Fibroblast of lung (primary cell): ENCODE measurements at regions not wholly inside any gene's neighbourhood (a gene's known extent, or its start where the extent isn't known, plus 50 kb on each side); places are given as distances from the start of the nearest gene placed in this dataset.

Experiments used
- DNase-seq, 2 donors: peaks; one replicate each; pipeline versions ENCODE4 v3.0.0 to v3.0.0-alpha.2; 2010; ENCODE audit warnings: low read depth in 2 of 2
- H2AFZ ChIP-seq: 2 replicates; pipeline ENCODE4 v1.5.1; 2012; ENCODE audit warnings: low read length, control low read depth, inconsistent platforms
- H3K27ac ChIP-seq: 2 replicates; pipeline ENCODE4 v1.5.1; 2011; ENCODE audit warnings: low read length, control low read depth; ENCODE audit not compliant: insufficient read depth
- H3K27me3 ChIP-seq: 2 replicates; pipeline ENCODE4 v1.5.1; 2011; ENCODE audit warnings: mild to moderate bottlenecking, low read length; ENCODE audit not compliant: control insufficient read depth, insufficient read depth
- H3K36me3 ChIP-seq: 2 replicates; pipeline ENCODE4 v1.5.1; 2011; ENCODE audit warnings: low read length; ENCODE audit not compliant: control insufficient read depth, insufficient read depth
- H3K4me1 ChIP-seq: 2 replicates; pipeline ENCODE4 v1.5.1; 2011; ENCODE audit warnings: low read length; ENCODE audit not compliant: control insufficient read depth, insufficient read depth; ENCODE audit errors: extremely low read depth
- H3K4me2 ChIP-seq: 2 replicates; pipeline ENCODE4 v1.5.1; 2011; ENCODE audit warnings: low read length, control low read depth; ENCODE audit not compliant: insufficient read depth; ENCODE audit errors: extremely low read depth
- H3K4me3 ChIP-seq, 4 experiments: fragments of 200-600 bp in 1 of 4; sonication (generic) in 1 of 4; replicated peaks in 1 of 4; 2 replicates each; pipeline ENCODE4 v1.5.1; 2011 to 2016; ENCODE audit warnings: low read length in 4 of 4, low read depth in 3 of 4, mild to moderate bottlenecking in 3 of 4, control low read depth in 2 of 4, inconsistent platforms in 1 of 4, mixed read lengths in 1 of 4; ENCODE audit not compliant: insufficient read depth in 1 of 4; ENCODE audit errors: control extremely low read depth in 1 of 4
- H3K79me2 ChIP-seq: 2 replicates; pipeline ENCODE4 v1.5.1; 2012; ENCODE audit warnings: mild to moderate bottlenecking, low read length, inconsistent platforms; ENCODE audit not compliant: control insufficient read depth, insufficient read depth
- H3K9ac ChIP-seq: 2 replicates; pipeline ENCODE4 v1.5.1; 2011; ENCODE audit warnings: mild to moderate bottlenecking, low read length, control low read depth; ENCODE audit not compliant: insufficient read depth
- H3K9me3 ChIP-seq: 2 replicates; pipeline ENCODE4 v1.5.1; 2012; ENCODE audit warnings: low read depth, low read length; ENCODE audit not compliant: control insufficient read depth, insufficient read depth
- H4K20me1 ChIP-seq: 2 replicates; pipeline ENCODE4 v1.5.1; 2011; ENCODE audit warnings: low read length; ENCODE audit not compliant: control insufficient read depth, insufficient read depth; ENCODE audit errors: extremely low read depth
- CTCF ChIP-seq, 2 donors: IDR thresholded peaks in 1 of 2; conservative IDR thresholded peaks in 1 of 2; 1 replicate in 1 of 2; 2 replicates in 1 of 2; pipeline ENCODE4 v1.5.1; 2011 to 2012; ENCODE audit warnings: low read length in 2 of 2, control low read depth in 1 of 2, inconsistent platforms in 1 of 2, low read depth in 1 of 2, mild to moderate bottlenecking in 1 of 2
- EZH2 ChIP-seq: IDR thresholded peaks from 2 replicates; pipeline ENCODE4 v1.5.1; 2012; ENCODE audit warnings: low read length, control low read depth, mild to moderate bottlenecking; ENCODE audit errors: missing control alignments

GRCh38 chr11:122183933-122184332 lies 67.9 kb upstream of the BLID start:
- Histone ChIP-seq H3K79me2 (peaks cover 62% of the 10 kb centered on the region), H3K4me2 (no peak overlapping the region), H3K9ac (no peak overlapping the region), H3K9me3 (peaks cover 3% of the 10 kb centered on the region), H2AFZ (no peak overlapping the region), H3K4me3 (no peak overlapping the region), H3K4me1 (peaks cover 8% of the 10 kb centered on the region), H3K27me3 (no peaks in the 10 kb centered on the region), H3K36me3 (no peaks in the 10 kb centered on the region), H3K27ac (no peak overlapping the region), H4K20me1 (no peaks in the 10 kb centered on the region)
- TF ChIP-seq EZH2 (no peak), CTCF (conservative IDR thresholded peaks at IDR 0.05 in 1 of 2, IDR thresholded peaks at IDR 0.05 in 1 of 2; ENCODE audit: low read depth in 1 of 2, low read length in 2 of 2) (no peak)
- DNase-seq, result no peak

- Histone ChIP-seq H3K79me2 (peaks cover 73% of the 10 kb centered on the region), H3K4me1 (peaks cover 9% of the 10 kb centered on the region), H2AFZ (no peak overlapping the region), H3K27me3 (no peaks in the 10 kb centered on the region), H3K4me3 (no peak overlapping the region), H3K9me3 (peaks cover 3% of the 10 kb centered on the region), H3K36me3 (peaks cover 4% of the 10 kb centered on the region), H3K4me2 (no peak overlapping the region), H3K9ac (no peak overlapping the region), H3K27ac (peak overlapping the region; percentile 16), H4K20me1 (no peaks in the 10 kb centered on the region)
- TF ChIP-seq CTCF (conservative IDR thresholded peaks at IDR 0.05 in 1 of 2, IDR thresholded peaks at IDR 0.05 in 1 of 2; ENCODE audit: low read depth in 1 of 2, low read length in 2 of 2), result no peak
- no peak for TF ChIP-seq EZH2
- DNase-seq, result no peak
Measured at GRCh38 chr11:122181893-122182292, 65.9 kb upstream of the BLID start.

- peaks cover 78% of the 10 kb centered on the region for H3K79me2 ChIP-seq
- no peaks in the 10 kb centered on the region for H4K20me1 ChIP-seq
- no peak overlapping the region for H3K9ac ChIP-seq
- DNase-seq, result no peak
- no peak for TF ChIP-seq EZH2
- TF ChIP-seq CTCF (conservative IDR thresholded peaks at IDR 0.05 in 1 of 2, IDR thresholded peaks at IDR 0.05 in 1 of 2; ENCODE audit: low read depth in 1 of 2, low read length in 2 of 2), result no peak
- no peak overlapping the region for H2AFZ ChIP-seq
- H3K4me3 ChIP-seq, result no peak overlapping the region
- peaks cover 12% of the 10 kb centered on the region for H3K4me1 ChIP-seq
- peak overlapping the region; percentile 42 for H3K27ac ChIP-seq
- H3K9me3 ChIP-seq, result peaks cover 3% of the 10 kb centered on the region
- peak overlapping the region; percentile 7 for H3K4me2 ChIP-seq
- no peaks in the 10 kb centered on the region for H3K27me3 ChIP-seq
- H3K36me3 ChIP-seq, result peaks cover 4% of the 10 kb centered on the region
Measured at GRCh38 chr11:122181372-122181771, 65.4 kb upstream of the BLID start.
